BLaER1 treated with 17β-estradiol and CSF1 and Interleukin-3, amounts not matched to agents 10 nM and 100 nM (cell line): ENCODE measurements at regions not wholly inside any gene's neighbourhood (a gene's known extent, or its start where the extent isn't known, plus 50 kb on each side); places are given as distances from the start of the nearest gene placed in this dataset.
"Not testable (repeated sequence)": the region's sequence is repeated elsewhere in the genome, so short reads cannot be mapped to it uniquely, and the experiment has no call there.

Source experiments
- H3K27ac ChIP-seq, 11 experiments: shearing (Covaris generic); formaldehyde crosslinking; 2 replicates each; pipeline ENCODE4 v1.8.1; 2022
- H3K27me3 ChIP-seq, 11 experiments: shearing (Covaris generic); formaldehyde crosslinking; 2 replicates each; pipeline ENCODE4 v1.8.1; 2022
- H3K36me3 ChIP-seq, 11 experiments: shearing (Covaris generic); formaldehyde crosslinking; 2 replicates each; pipeline ENCODE4 v1.8.1; 2022
- H3K4me1 ChIP-seq, 10 experiments: shearing (Covaris generic); formaldehyde crosslinking; 2 replicates each; pipeline ENCODE4 v1.8.1; 2022
- H3K4me2 ChIP-seq, 11 experiments: shearing (Covaris generic); formaldehyde crosslinking; 2 replicates each; pipeline ENCODE4 v1.8.1; 2022
- H3K4me3 ChIP-seq, 10 experiments: shearing (Covaris generic); formaldehyde crosslinking; 2 replicates each; pipeline ENCODE4 v1.8.1; 2022
- H3K9ac ChIP-seq, 11 experiments: shearing (Covaris generic); formaldehyde crosslinking; 2 replicates each; pipeline ENCODE4 v1.8.1; 2022
- H3K9me3 ChIP-seq, 11 experiments: shearing (Covaris generic); formaldehyde crosslinking; replicated peaks in 1 of 11; 2 replicates each; pipeline ENCODE4 v1.8.1; 2022
- H4K20me1 ChIP-seq, 11 experiments: shearing (Covaris generic); formaldehyde crosslinking; 2 replicates each; pipeline ENCODE4 v1.8.1; 2022
- Cebpa-rat ChIP-seq, 11 experiments: shearing (Covaris generic); IDR thresholded peaks; 2 replicates each; pipeline ENCODE4 v1.8.1; 2022

GRCh38 chr3:166285001-166285400 is 447.8 kb upstream of the BCHE start:
- H3K4me3 ChIP-seq: no peak overlapping the region
- no peaks in the 10 kb centered on the region for H3K9me3 ChIP-seq
- H3K9ac ChIP-seq: no peak overlapping the region
- no peaks in the 10 kb centered on the region for H3K27me3 ChIP-seq
- no peaks in the 10 kb centered on the region for H4K20me1 ChIP-seq
- H3K36me3 ChIP-seq: no peaks in the 10 kb centered on the region
- no peak overlapping the region for H3K27ac ChIP-seq
- no peak overlapping the region for H3K4me2 ChIP-seq
- no peaks in the 10 kb centered on the region for H3K4me1 ChIP-seq
- no peak for TF ChIP-seq Cebpa-rat (IDR thresholded peaks at IDR 0.05)

DNA sequence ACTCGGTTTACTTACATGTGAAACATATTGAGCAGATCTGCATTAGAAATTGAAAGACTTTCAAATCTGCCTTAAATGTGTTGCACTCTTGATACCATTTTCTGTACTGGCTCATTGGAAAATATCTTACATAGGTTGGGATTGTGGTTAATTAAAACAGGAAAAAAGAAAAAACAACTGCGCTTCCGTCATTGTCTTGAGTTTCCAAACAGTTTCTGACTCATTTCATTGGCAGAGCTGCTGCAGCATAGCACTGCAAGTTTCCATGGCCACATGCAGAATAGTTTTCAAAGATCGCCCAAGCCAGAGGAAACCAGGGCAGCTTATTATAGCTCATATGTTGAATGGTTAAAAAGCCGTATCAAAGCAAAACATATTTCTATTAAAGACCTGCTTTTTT is 446.6 kb upstream of the BCHE start:
- no peaks in the 10 kb centered on the region for H3K36me3 ChIP-seq
- no peak overlapping the region for H3K9ac ChIP-seq
- H3K4me1 ChIP-seq: no peaks in the 10 kb centered on the region
- H3K27ac ChIP-seq: no peak overlapping the region
- H4K20me1 ChIP-seq: no peaks in the 10 kb centered on the region
- H3K27me3 ChIP-seq: no peaks in the 10 kb centered on the region
- no peak for TF ChIP-seq Cebpa-rat (IDR thresholded peaks at IDR 0.05)
- H3K4me2 ChIP-seq: no peak overlapping the region
- H3K4me3 ChIP-seq: no peak overlapping the region
- no peaks in the 10 kb centered on the region for H3K9me3 ChIP-seq

GRCh38 chr3:166282931-166283330 is 445.7 kb upstream of the BCHE start:
- no peaks in the 10 kb centered on the region for H3K4me1 ChIP-seq
- H3K27ac ChIP-seq: no peak overlapping the region
- no peak for TF ChIP-seq Cebpa-rat (IDR thresholded peaks at IDR 0.05)
- H3K27me3 ChIP-seq: no peaks in the 10 kb centered on the region
- no peak overlapping the region for H3K4me2 ChIP-seq
- no peak overlapping the region for H3K9ac ChIP-seq
- no peaks in the 10 kb centered on the region for H4K20me1 ChIP-seq
- H3K36me3 ChIP-seq: no peaks in the 10 kb centered on the region
- H3K9me3 ChIP-seq: no peaks in the 10 kb centered on the region
- H3K4me3 ChIP-seq: no peak overlapping the region

DNA sequence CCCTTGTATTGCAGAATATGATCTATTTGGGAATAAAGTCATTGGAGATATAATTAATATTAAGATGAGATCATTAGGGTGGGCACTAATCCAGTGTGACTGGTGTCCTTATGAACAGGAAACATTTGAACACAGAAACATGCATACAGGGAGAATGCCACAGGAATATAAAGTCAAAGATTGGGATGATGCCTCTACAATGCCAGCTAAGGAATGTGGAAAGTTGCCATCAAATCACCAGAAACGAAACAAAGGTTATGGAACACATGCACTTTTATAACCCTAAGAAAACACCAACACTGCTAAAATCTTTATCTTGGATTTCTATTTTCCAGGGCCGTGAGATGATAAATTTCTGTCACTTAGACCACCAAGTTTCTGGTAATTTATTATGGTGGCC is 442.4 kb upstream of the BCHE start:
- no peak overlapping the region for H3K4me3 ChIP-seq
- no peaks in the 10 kb centered on the region for H3K27me3 ChIP-seq
- H4K20me1 ChIP-seq: no peaks in the 10 kb centered on the region
- no peaks in the 10 kb centered on the region for H3K9me3 ChIP-seq
- no peaks in the 10 kb centered on the region for H3K4me1 ChIP-seq
- no peak for TF ChIP-seq Cebpa-rat (IDR thresholded peaks at IDR 0.05)
- no peak overlapping the region for H3K4me2 ChIP-seq
- no peak overlapping the region for H3K27ac ChIP-seq
- H3K9ac ChIP-seq: no peak overlapping the region
- H3K36me3 ChIP-seq: no peaks in the 10 kb centered on the region

GRCh38 chr3:166275024-166275390 is 437.8 kb upstream of the BCHE start:
- no peak overlapping the region for H3K27ac ChIP-seq
- H4K20me1 ChIP-seq: no peaks in the 10 kb centered on the region
- no peaks in the 10 kb centered on the region for H3K36me3 ChIP-seq
- H3K4me3 ChIP-seq: no peak overlapping the region
- no peak overlapping the region for H3K9ac ChIP-seq
- no peaks in the 10 kb centered on the region for H3K27me3 ChIP-seq
- no peak overlapping the region for H3K4me2 ChIP-seq
- no peaks in the 10 kb centered on the region for H3K4me1 ChIP-seq
- H3K9me3 ChIP-seq: no peaks in the 10 kb centered on the region
- TF ChIP-seq Cebpa-rat (IDR thresholded peaks at IDR 0.05): no peak

DNA sequence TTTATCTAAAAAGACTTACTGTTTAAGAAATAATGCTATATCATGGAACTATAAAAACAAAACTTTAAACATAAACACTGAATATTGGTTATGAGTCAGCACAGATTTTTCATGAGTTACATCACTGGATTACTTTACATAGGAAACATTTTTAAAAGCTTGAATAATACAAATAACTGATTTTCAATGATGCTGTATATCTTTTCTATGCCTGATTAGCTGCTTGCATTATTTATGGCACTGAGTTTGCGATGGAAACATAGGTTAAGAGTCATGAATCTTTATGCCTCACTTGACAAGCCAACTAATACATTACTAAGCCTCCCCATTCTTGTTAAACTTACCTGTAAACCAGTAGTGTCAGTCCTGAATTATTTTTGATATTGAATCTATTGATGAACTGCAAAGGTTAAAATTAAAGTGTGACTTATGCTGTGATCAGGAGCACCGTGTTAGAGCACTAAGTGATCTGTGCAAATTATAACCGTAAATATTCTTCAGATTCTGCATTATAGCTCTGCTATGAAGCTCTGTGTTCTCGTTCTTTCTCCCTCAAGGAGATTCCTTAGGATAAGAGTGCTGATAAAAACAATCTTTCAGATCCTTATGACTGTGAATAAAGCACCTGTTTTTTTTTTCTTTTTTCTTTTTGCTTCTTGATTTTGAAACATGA is 437.3 kb upstream of the BCHE start:
- H3K4me2 ChIP-seq: no peak overlapping the region
- H3K27ac ChIP-seq: no peak overlapping the region
- H3K9me3 ChIP-seq: no peaks in the 10 kb centered on the region
- no peaks in the 10 kb centered on the region for H3K27me3 ChIP-seq
- TF ChIP-seq Cebpa-rat (IDR thresholded peaks at IDR 0.05): no peak
- H4K20me1 ChIP-seq: no peaks in the 10 kb centered on the region
- no peaks in the 10 kb centered on the region for H3K4me1 ChIP-seq
- H3K4me3 ChIP-seq: no peak overlapping the region
- H3K36me3 ChIP-seq: no peaks in the 10 kb centered on the region
- no peak overlapping the region for H3K9ac ChIP-seq

DNA sequence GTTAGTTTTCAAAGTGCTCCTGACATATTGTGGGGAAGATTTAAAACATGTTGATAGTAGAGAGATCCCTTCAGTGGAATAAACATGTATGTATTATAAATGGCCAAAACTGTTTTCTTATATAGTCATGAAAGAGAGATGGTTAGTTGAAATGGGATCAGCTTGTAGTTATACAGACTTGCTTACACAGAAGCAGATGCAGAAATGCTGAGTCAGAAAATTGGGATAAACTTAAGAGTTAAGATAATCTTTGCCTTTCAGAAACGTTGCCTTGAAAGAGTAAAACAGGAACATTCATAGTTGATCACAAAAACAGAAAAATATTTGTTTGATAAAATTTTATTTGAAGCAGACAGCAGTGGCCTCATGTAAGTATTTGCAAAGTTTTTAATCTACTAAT is 433.2 kb upstream of the BCHE start:
- Histone ChIP-seq H3K9me3 (no peaks in the 10 kb centered on the region), H3K4me3 (no peak overlapping the region), H3K4me2 (no peak overlapping the region), H3K9ac (no peak overlapping the region), H4K20me1 (no peaks in the 10 kb centered on the region), H3K27me3 (no peaks in the 10 kb centered on the region), H3K27ac (no peak overlapping the region), H3K4me1 (no peaks in the 10 kb centered on the region), H3K36me3 (no peaks in the 10 kb centered on the region)
- TF ChIP-seq Cebpa-rat (IDR thresholded peaks at IDR 0.05): no peak

GRCh38 chr3:166265153-166265552 is 427.9 kb upstream of the BCHE start:
- no peak overlapping the region for H3K4me2 ChIP-seq
- TF ChIP-seq Cebpa-rat (IDR thresholded peaks at IDR 0.05): no peak
- no peaks in the 10 kb centered on the region for H3K4me1 ChIP-seq
- no peak overlapping the region for H3K27ac ChIP-seq
- H3K9me3 ChIP-seq: no peaks in the 10 kb centered on the region
- H3K27me3 ChIP-seq: no peaks in the 10 kb centered on the region
- no peaks in the 10 kb centered on the region for H3K36me3 ChIP-seq
- no peak overlapping the region for H3K9ac ChIP-seq
- no peaks in the 10 kb centered on the region for H4K20me1 ChIP-seq
- no peak overlapping the region for H3K4me3 ChIP-seq

DNA sequence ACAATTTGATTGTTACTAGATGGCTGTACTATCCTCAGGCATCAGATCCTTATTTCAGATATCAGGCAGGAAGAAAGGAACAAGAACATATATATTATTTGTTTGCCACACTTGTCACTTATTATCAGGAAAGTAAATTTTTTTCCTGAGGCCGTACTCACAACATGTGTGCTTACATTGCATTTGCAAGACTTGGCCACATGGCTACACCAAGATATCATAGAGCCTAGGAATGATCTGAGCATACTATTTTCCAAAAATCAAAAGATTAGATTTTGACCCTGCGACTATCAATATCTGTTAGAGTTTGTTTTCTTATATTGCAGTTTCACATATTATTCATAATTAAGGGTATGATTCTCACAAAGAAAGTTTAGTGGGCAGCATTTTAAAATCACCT is 426.2 kb upstream of the BCHE start:
- TF ChIP-seq Cebpa-rat (IDR thresholded peaks at IDR 0.05): no peak
- Histone ChIP-seq H3K9me3 (peaks cover 0 to 5% (median 0%) of the 10 kb centered on the region in 11 experiments; a peak in 2 of 22 replicates), H3K9ac (no peak overlapping the region), H3K4me3 (no peak overlapping the region), H3K36me3 (no peaks in the 10 kb centered on the region), H4K20me1 (no peaks in the 10 kb centered on the region), H3K4me2 (no peak overlapping the region), H3K27me3 (no peaks in the 10 kb centered on the region), H3K27ac (no peak overlapping the region), H3K4me1 (no peaks in the 10 kb centered on the region)

DNA sequence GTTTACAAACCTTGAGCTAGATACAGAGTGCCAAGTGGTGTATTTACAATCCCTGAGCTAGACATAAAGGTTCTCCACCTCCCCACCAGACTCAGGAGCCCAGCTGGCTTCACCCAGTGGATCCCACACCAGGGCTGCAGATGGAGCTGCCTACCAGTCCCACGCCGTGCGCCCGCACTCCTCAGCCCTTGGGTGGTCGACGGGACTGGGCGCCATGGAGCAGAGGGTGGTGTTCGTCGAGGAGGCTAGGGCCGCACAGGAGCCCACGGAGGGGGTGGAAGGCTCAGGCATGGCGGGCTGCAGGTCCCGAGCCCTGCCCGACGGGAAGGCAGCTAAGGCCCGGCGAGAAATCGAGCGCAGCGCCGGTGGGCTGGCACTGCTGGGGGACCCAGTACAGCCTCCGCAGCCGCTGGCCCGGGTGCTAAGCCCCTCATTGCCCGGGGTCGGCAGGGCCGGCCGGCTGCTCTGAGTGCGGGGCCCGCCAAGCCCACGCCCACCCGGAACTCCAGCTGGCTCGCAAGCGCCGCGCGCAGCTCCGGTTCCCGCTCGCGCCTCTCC is 421.1 kb upstream of the BCHE start:
- H3K4me3 ChIP-seq, H3K4me1 ChIP-seq, H3K36me3 ChIP-seq, H3K4me2 ChIP-seq, H3K27ac ChIP-seq, H4K20me1 ChIP-seq, H3K27me3 ChIP-seq, H3K9ac ChIP-seq: not testable (repeated sequence)
- H3K9me3 ChIP-seq: peaks cover 0 to 12% (median 5%) of the 10 kb centered on the region in 11 experiments; a peak in 6 of 22 replicates
